ENCODE measurements at regions not wholly inside any gene's neighbourhood (a gene's known extent, or its start where the extent isn't known, plus 50 kb on each side); places are given as distances from the start of the nearest gene placed in this dataset.
A peak's percentile ranks its signal among the peaks of the same experiment; 100 is the strongest.

DNA sequence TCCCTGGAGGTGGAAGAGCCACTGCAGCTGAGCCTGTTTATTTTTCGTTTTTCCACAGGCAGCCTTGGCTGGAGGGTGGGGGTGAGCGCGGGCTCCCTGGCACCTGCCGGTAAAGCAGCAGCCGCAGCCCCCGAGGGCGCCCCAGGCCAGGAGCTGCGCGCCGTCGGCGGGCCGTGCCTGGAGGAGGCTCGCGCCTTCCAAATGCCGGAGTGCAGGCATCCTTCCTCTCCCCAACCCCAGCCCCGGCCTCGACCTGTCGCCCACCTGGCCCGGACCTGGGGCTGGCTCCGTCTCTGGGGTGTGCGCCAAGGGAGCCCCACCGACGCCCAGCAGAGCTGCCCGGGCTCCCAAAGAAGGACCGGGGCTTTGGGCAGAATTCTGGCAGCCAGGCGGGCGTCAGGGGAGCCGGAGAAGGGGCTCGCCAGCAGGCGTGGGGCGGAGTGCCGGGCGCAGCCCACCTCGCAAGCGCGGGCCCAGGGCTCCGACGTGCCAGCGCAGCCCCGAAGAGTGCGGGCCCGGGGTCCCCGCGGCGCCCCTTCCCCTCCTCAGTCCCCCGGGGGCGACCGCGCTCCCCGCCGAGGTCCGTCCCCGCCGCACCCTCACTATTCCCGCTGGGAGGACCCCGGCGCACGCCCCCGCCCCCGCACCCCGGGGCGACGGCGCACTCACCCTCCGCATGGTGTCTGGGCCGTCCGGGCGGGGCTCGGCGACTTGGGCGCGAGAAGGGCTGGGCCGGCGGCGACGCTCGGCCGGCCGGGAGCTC is 130.3 kb downstream of the NDUFA12 start:
- no peak overlapping the region for H3K27ac Mint-ChIP-seq (ENCODE audit: low read depth)
- H3K9me3 Mint-ChIP-seq: no peaks in the 10 kb centered on the region
- ATAC-seq (replicated peaks; ENCODE audit: extremely low read depth, poor library complexity, severe bottlenecking): no peak
- peaks cover 87% of the 10 kb centered on the region for H3K27me3 Mint-ChIP-seq
- peaks cover 25% of the 10 kb centered on the region for H3K4me1 Mint-ChIP-seq
- H3K36me3 Mint-ChIP-seq (ENCODE audit: insufficient read depth): no peaks in the 10 kb centered on the region
- peak overlapping the region; percentile 11 for H3K4me3 Mint-ChIP-seq
- no peak for DNase-seq (ENCODE audit: low spot score in 2 of 2)

DNA sequence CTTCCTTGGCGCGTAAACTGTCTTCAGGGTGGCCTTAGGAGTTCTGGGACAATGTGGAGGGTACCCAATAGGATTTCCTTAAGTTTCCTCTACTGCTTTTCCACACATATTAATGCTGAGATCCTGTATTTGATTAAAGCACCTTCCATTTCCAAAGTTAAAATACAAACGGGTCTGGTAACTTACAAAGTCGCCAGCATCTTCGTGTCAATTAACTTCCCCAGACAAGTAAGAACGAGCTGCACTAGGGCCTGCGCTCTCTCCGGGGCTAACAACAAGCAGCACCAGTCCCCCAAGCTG is 130.9 kb downstream of the NDUFA12 start:
- H3K27ac Mint-ChIP-seq (ENCODE audit: low read depth): no peak overlapping the region
- H3K36me3 Mint-ChIP-seq (ENCODE audit: insufficient read depth): no peaks in the 10 kb centered on the region
- H3K4me1 Mint-ChIP-seq: peaks cover 25% of the 10 kb centered on the region
- DNase-seq (ENCODE audit: low spot score in 2 of 2) (no peak), ATAC-seq (replicated peaks; ENCODE audit: extremely low read depth, poor library complexity, severe bottlenecking) (no peak)
- H3K9me3 Mint-ChIP-seq: no peaks in the 10 kb centered on the region
- H3K4me3 Mint-ChIP-seq: peak overlapping the region; percentile 11
- H3K27me3 Mint-ChIP-seq: peaks cover 83% of the 10 kb centered on the region

DNA sequence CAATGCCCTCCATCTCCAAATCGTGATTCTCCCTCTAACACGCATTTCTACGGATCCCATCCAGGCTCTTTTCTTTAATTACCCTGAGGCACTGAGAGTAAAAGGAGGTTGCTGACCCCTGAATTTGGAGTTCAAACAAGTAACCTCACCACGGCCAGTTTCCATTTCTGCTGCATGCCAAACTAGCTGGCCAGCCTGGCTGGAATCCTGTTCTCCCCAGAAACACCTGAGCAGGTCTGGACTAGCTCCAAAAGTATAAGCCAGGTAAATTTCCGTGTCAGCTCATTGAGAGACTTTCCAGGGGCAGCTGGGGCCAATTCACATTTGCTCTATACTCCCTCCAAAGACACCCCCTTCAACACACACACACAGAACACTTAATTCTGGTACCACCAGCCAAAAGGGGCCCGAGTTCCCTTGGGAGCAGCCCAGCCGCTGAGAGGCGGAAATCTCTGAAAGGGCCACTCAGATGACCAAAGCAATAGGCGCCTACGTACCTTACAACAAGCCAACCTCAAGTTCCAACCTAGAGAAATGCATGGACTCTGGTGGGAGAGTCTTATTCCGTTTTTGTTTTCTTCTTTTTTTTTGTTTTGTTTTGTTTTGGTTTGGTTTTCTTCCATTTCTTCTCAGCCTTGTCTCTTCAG is 131.4 kb downstream of the NDUFA12 start:
- H3K27ac Mint-ChIP-seq (ENCODE audit: low read depth): no peak overlapping the region
- DNase-seq (ENCODE audit: low spot score in 2 of 2) (no peak), ATAC-seq (replicated peaks; ENCODE audit: extremely low read depth, poor library complexity, severe bottlenecking) (no peak)
- H3K9me3 Mint-ChIP-seq: no peaks in the 10 kb centered on the region
- no peak overlapping the region for H3K4me3 Mint-ChIP-seq
- peaks cover 78% of the 10 kb centered on the region for H3K27me3 Mint-ChIP-seq
- H3K36me3 Mint-ChIP-seq (ENCODE audit: insufficient read depth): no peaks in the 10 kb centered on the region
- peaks cover 25% of the 10 kb centered on the region for H3K4me1 Mint-ChIP-seq

DNA sequence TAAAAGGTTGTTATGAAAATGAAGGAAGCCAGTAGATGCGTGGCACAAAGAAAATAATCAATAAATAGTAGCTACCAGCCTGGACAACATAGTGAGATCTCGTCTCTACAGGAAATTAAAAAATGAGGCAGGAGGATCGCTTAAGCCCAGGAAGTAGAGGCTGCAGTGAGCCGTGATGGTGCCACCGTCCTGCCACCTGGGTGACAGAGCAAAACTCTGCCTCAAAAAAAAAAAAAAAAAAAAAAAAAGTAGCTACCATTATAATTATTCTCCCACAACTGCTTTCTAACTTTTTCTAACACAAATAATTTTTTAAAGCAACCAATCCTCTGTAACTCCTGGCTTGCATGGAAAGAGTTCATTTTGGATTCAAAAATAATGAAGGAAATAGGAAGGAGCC is 133.0 kb downstream of the NDUFA12 start:
- H3K4me3 Mint-ChIP-seq: no peak overlapping the region
- peaks cover 62% of the 10 kb centered on the region for H3K27me3 Mint-ChIP-seq
- no peaks in the 10 kb centered on the region for H3K36me3 Mint-ChIP-seq (ENCODE audit: insufficient read depth)
- no peaks in the 10 kb centered on the region for H3K9me3 Mint-ChIP-seq
- H3K4me1 Mint-ChIP-seq: peaks cover 23% of the 10 kb centered on the region
- ATAC-seq (replicated peaks; ENCODE audit: extremely low read depth, poor library complexity, severe bottlenecking) (no peak), DNase-seq (ENCODE audit: low spot score in 2 of 2) (no peak)
- no peak overlapping the region for H3K27ac Mint-ChIP-seq (ENCODE audit: low read depth)

DNA sequence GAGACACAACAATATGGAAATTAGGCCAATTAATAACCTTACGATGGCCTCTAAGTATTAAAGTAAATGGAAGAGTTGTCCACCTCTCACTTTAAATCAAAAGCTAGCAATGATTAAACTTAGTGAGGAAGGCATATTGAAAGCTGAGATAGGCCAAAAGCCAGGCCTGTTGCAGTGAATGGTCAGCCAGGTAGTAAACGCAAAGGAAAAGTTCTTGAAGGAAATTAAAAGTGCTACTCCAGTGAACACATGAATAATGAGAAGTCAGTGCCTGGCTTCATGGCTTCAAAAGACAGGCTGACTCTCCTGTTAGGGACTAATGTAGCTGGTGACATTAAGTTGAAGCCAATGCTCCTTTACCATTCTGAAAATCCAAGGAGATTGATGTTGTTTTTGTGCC is 135.3 kb downstream of the NDUFA12 start:
- H3K27me3 Mint-ChIP-seq: peaks cover 53% of the 10 kb centered on the region
- ATAC-seq (replicated peaks; ENCODE audit: extremely low read depth, poor library complexity, severe bottlenecking): no peak
- H3K4me3 Mint-ChIP-seq: no peak overlapping the region
- DNase-seq (ENCODE audit: low spot score in 2 of 2): no peak
- H3K36me3 Mint-ChIP-seq (ENCODE audit: insufficient read depth): no peaks in the 10 kb centered on the region
- no peaks in the 10 kb centered on the region for H3K9me3 Mint-ChIP-seq
- peaks cover 6% of the 10 kb centered on the region for H3K4me1 Mint-ChIP-seq
- H3K27ac Mint-ChIP-seq (ENCODE audit: low read depth): no peak overlapping the region

DNA sequence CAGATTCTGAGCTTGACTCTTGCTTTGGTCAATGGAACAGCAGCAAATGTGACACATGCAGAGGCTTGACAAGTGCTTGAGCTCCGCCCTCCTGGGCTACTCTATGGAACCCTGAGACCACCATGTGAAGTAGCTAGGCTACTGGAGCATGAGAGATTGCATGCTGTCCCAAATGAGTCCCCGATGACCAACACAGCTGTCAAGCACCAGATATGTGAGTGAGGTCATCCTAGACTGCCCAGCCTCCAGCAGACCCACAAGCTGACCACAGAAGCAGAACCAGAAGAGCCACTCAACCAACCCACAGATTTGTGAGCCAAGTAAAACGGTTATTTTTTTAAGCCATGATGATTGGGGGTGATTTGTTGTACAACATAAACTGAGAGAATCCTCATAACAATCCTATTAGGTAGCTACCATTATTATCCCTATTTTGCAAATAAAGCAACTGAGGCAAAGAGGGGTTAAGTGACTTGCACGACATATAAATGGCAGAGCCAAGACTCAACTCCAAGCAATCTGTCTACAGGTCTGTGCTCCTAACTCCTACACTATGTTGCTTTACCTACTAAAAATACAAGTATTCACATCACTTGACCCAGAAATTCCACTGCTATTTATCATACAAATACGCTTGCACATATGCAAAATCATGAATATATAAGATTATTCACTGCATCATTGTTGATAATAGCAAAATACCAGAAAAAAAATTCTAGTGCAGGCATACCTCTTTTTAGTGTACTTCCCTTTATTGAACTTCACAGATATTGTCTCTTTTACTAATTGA is 136.2 kb downstream of the NDUFA12 start:
- H3K27me3 Mint-ChIP-seq: peaks cover 46% of the 10 kb centered on the region
- no peak for ATAC-seq (replicated peaks; ENCODE audit: extremely low read depth, poor library complexity, severe bottlenecking)
- H3K4me1 Mint-ChIP-seq: peaks cover 1% of the 10 kb centered on the region
- no peak for DNase-seq (ENCODE audit: low spot score in 2 of 2)
- H3K36me3 Mint-ChIP-seq (ENCODE audit: insufficient read depth): no peaks in the 10 kb centered on the region
- no peak overlapping the region for H3K27ac Mint-ChIP-seq (ENCODE audit: low read depth)
- no peaks in the 10 kb centered on the region for H3K9me3 Mint-ChIP-seq
- no peak overlapping the region for H3K4me3 Mint-ChIP-seq

DNA sequence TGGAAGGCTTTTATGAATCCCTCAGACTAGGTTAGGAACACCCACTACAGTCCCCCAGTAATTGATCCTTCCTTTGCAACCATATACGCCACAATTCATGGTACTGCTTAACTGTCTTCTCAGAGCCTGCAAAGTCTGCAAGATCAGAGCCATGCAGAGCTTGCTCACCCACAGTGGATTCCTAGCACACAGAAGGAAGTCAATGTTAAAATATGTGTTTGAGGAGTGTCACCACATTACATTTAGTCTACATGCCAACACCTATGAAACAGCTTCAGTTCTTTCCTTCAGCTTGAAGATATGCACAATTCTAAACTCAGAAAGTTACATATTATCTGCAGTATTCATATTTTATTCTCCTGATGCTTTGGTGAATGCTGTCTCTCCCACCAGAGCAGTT is 138.5 kb downstream of the NDUFA12 start:
- Mint-ChIP-seq H3K4me3 (no peak overlapping the region), H3K27me3 (peaks cover 34% of the 10 kb centered on the region), H3K9me3 (no peaks in the 10 kb centered on the region), H3K27ac (ENCODE audit: low read depth) (no peak overlapping the region), H3K4me1 (no peaks in the 10 kb centered on the region), H3K36me3 (ENCODE audit: insufficient read depth) (no peaks in the 10 kb centered on the region)
- DNase-seq (ENCODE audit: low spot score in 2 of 2) (no peak), ATAC-seq (replicated peaks; ENCODE audit: extremely low read depth, poor library complexity, severe bottlenecking) (no peak)

DNA sequence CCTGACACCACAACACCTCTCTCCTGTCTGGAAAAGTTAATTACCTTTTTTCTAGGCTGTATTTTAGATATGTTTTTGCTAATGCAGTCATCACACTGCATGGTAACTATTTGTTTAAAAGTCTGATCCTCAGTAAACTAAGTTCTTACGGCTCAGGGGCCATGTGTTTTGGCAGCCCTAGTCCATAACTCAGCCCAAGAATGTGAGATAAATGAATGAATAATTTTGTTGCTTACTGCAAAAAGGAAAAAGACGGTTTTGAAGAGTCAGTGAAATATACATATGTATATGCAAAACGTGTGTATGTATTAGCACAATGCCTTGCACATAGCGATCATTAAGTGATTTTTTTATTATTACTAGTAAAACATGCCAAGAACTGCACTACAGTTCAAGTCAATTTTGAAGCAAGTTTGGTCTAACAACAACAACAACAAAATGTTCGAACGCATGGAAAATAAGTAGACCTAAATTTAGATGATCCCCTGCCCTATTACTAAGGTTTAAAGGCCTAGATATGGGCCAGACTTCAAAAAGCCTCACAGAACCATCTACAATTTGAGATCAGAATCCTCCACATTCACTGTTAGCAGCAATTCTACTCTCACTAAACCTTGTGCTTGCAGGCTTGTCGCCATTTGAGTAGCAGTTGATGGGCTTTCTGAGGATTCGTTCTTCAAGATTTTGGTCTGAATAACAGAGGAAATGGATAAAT is 140.0 kb downstream of the NDUFA12 start:
- Mint-ChIP-seq H3K36me3 (ENCODE audit: insufficient read depth) (no peaks in the 10 kb centered on the region), H3K27ac (ENCODE audit: low read depth) (no peak overlapping the region), H3K9me3 (no peaks in the 10 kb centered on the region), H3K27me3 (peaks cover 25% of the 10 kb centered on the region), H3K4me3 (no peak overlapping the region), H3K4me1 (no peaks in the 10 kb centered on the region)
- DNase-seq (ENCODE audit: low spot score in 2 of 2) (no peak), ATAC-seq (replicated peaks; ENCODE audit: extremely low read depth, poor library complexity, severe bottlenecking) (no peak)

DNA sequence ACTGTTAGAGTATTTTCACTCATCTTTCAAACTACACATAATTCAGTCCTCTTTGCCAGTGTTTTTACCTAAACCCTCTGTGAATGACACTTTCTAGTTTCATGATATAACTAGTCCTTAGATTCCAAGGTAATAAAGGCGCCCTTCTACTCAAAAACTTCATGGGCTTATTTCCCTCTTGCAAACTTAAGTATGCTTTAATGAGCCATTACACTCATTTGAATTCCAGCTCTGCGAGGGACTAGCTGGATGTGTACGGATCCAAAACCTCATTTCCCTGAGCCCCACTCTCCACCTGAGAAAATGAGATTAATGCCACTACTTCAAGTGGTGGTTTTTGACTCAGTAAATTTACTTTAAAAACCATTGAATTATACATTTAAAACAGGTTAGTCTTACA is 141.1 kb downstream of the NDUFA12 start:
- no peak overlapping the region for H3K27ac Mint-ChIP-seq (ENCODE audit: low read depth)
- H3K36me3 Mint-ChIP-seq (ENCODE audit: insufficient read depth): no peaks in the 10 kb centered on the region
- ATAC-seq (replicated peaks; ENCODE audit: extremely low read depth, poor library complexity, severe bottlenecking) (no peak), DNase-seq (ENCODE audit: low spot score in 2 of 2) (no peak)
- H3K9me3 Mint-ChIP-seq: peaks cover 6% of the 10 kb centered on the region
- no peak overlapping the region for H3K4me3 Mint-ChIP-seq
- peaks cover 29% of the 10 kb centered on the region for H3K27me3 Mint-ChIP-seq
- H3K4me1 Mint-ChIP-seq: no peaks in the 10 kb centered on the region

DNA sequence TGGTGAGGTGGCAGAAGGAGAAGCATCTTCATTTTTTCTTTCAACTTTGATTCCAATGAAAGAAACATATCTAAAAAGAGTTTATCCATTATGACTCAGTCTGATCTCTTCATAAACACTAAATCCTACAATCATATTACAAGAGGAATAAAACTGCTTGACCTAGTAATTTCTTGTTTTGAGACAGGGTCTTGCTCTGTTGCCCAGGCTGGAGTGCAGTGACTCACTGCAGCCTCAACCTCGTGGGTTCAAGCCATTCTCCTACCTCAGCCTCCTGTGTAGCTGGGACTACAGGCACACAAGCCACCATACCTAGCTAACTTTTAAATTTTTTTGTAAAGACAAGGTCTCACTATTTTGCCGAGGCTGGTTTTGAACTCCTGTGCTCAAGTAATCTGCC is 147.2 kb downstream of the NDUFA12 start:
- Mint-ChIP-seq H3K9me3 (peaks cover 6% of the 10 kb centered on the region), H3K4me3 (no peak overlapping the region), H3K27me3 (peaks cover 69% of the 10 kb centered on the region), H3K27ac (ENCODE audit: low read depth) (no peak overlapping the region), H3K36me3 (ENCODE audit: insufficient read depth) (no peaks in the 10 kb centered on the region), H3K4me1 (peaks cover 5% of the 10 kb centered on the region)
- DNase-seq (ENCODE audit: low spot score in 2 of 2) (no peak), ATAC-seq (replicated peaks; ENCODE audit: extremely low read depth, poor library complexity, severe bottlenecking) (no peak)

DNA sequence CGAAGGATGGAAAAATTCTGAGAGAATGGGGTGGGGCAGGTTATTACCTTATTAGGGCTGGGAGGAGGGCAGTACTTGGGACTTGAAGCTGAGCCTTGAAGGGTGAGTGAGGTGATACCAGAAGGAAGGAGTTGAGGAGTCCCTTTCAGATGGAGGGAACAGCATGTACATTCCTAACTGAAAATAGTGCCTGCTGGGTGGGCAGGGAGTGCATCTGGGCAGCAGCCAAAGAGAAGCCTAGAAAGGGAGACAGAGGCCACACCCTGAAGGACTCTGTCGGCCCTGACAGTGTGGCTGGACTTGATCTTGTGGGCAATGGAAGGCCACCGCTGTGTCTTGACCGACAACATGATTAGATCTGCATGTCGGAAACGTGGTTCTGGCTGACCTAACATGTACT is 147.6 kb downstream of the NDUFA12 start:
- ATAC-seq (replicated peaks; ENCODE audit: extremely low read depth, poor library complexity, severe bottlenecking): no peak
- Mint-ChIP-seq H3K4me1 (peaks cover 5% of the 10 kb centered on the region), H3K27ac (ENCODE audit: low read depth) (no peak overlapping the region), H3K36me3 (ENCODE audit: insufficient read depth) (no peaks in the 10 kb centered on the region), H3K9me3 (peaks cover 6% of the 10 kb centered on the region), H3K4me3 (no peak overlapping the region), H3K27me3 (peaks cover 72% of the 10 kb centered on the region)
- no peak for DNase-seq (ENCODE audit: low spot score in 2 of 2)

DNA sequence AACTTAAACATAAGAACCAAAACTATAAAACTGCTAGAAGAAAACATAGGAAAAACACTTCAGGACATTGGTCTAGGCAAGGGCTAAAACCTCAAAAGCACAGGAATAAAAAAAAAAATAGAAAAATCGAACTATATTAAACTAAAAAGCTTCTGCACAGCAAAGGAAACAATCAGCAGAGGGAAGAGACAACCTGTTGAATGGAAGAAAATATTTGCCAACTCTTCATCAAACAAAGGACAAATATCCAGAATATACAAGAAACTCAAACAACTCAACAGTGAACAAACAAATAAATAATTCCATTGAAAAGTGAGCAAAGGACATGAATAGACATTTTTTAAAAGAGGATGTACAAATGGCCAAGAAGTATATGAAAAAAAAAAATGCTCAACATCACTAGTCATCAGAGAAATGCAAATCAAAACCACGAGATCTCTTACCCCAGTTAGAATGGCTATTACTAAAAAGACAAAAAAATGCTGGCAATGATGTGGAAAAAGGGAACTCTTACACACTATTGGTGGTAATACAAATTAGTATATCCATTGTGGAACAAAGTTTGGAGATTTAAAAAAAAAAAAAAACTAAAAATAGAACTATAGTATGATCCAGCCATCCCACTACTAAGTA is 152.0 kb downstream of the NDUFA12 start:
- no peak overlapping the region for H3K27ac Mint-ChIP-seq (ENCODE audit: low read depth)
- H3K36me3 Mint-ChIP-seq (ENCODE audit: insufficient read depth): no peaks in the 10 kb centered on the region
- H3K9me3 Mint-ChIP-seq: no peaks in the 10 kb centered on the region
- peaks cover 5% of the 10 kb centered on the region for H3K4me1 Mint-ChIP-seq
- no peak overlapping the region for H3K4me3 Mint-ChIP-seq
- peaks cover 96% of the 10 kb centered on the region for H3K27me3 Mint-ChIP-seq
- DNase-seq (ENCODE audit: low spot score in 2 of 2) (no peak), ATAC-seq (replicated peaks; ENCODE audit: extremely low read depth, poor library complexity, severe bottlenecking) (no peak)
